ENCODE measurements at regions not wholly inside any gene's neighbourhood (a gene's known extent, or its start where the extent isn't known, plus 50 kb on each side); places are given as distances from the start of the nearest gene placed in this dataset.
"Not testable (repeated sequence)": the region's sequence is repeated elsewhere in the genome, so short reads cannot be mapped to it uniquely, and the experiment has no call there.

DNA sequence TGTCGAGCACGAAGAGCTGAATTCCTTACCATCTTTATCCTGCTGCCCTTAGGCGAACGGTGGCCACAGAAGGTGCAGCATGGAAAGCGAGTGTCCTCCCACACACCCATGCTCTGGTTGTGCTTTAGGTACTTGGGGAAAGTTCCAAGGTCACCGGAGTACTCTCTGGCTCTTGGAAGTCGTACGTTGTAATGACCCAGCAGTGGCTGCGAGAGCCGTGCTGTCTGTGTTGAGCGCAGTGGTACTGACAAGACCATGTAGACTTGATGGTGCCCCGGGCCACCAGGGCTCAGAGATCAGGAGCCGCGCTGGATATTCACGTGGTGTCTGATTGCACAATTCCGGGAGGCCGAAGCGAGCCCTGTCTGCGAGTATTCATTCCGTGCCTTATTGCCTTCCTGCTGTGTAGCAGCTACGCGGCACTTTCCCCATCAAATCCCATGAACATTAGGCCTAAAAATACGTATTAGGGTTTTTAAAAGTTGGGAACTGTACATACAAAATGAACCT lies 222.0 kb downstream of the ZNF516 start:
- Mint-ChIP-seq H3K4me3 (ENCODE audit: unreplicated experiment) (no peak overlapping the region), H3K36me3 (ENCODE audit: insufficient read depth, unreplicated experiment) (no peaks in the 10 kb centered on the region), H3K27me3 (ENCODE audit: insufficient read depth, unreplicated experiment) (no peaks in the 10 kb centered on the region), H3K9me3 (ENCODE audit: unreplicated experiment) (no peaks in the 10 kb centered on the region), H3K4me1 (ENCODE audit: insufficient read depth, unreplicated experiment) (peaks cover 5% of the 10 kb centered on the region), H3K27ac (ENCODE audit: low read depth, unreplicated experiment) (no peak overlapping the region)
- no peak for DNase-seq (ENCODE audit: unreplicated experiment)
- BruUV-seq (replicated peaks): no TSS peak
- intact Hi-C loops (cut with micrococcal nuclease): no loop called here
- ChIA-PET POLR2A (no interaction called here), CTCF (interaction anchor here (0.7 kb wide), 1 partner anchor 29 kb away, joined by 4 read pairs; no protein-coding TSS in a partner anchor)
- TF ChIP-seq, protein P1, sequence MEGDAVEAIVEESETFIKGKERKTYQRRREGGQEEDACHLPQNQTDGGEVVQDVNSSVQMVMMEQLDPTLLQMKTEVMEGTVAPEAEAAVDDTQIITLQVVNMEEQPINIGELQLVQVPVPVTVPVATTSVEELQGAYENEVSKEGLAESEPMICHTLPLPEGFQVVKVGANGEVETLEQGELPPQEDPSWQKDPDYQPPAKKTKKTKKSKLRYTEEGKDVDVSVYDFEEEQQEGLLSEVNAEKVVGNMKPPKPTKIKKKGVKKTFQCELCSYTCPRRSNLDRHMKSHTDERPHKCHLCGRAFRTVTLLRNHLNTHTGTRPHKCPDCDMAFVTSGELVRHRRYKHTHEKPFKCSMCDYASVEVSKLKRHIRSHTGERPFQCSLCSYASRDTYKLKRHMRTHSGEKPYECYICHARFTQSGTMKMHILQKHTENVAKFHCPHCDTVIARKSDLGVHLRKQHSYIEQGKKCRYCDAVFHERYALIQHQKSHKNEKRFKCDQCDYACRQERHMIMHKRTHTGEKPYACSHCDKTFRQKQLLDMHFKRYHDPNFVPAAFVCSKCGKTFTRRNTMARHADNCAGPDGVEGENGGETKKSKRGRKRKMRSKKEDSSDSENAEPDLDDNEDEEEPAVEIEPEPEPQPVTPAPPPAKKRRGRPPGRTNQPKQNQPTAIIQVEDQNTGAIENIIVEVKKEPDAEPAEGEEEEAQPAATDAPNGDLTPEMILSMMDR (IDR thresholded peaks at IDR 0.05; ENCODE audit: unreplicated experiment): no peak

DNA sequence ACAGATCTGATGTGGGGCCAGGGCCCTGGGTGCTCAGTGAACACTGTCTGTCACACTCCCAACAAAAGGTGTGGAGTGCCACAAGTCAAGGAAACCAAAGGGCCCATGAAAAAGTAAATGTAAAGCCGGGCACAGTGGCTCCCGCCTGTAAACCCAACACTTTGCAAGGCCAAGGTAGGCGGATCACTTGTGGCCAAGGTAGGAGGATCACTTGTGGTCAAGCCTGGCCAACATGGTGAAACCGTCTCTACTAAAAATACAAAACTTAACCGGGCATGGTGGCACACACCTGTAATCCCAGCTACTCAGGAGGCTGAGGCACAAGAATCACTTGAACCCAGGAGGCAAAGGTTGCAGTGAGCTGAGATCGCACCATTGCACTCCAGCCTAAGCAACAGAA lies 227.6 kb downstream of the ZNF516 start:
- H3K36me3 Mint-ChIP-seq (ENCODE audit: insufficient read depth, unreplicated experiment); H3K27ac Mint-ChIP-seq (ENCODE audit: low read depth, unreplicated experiment); H3K27me3 Mint-ChIP-seq (ENCODE audit: insufficient read depth, unreplicated experiment); H3K9me3 Mint-ChIP-seq (ENCODE audit: unreplicated experiment); DNase-seq (ENCODE audit: unreplicated experiment); BruUV-seq (replicated peaks); H3K4me1 Mint-ChIP-seq (ENCODE audit: insufficient read depth, unreplicated experiment); POLR2A ChIA-PET; H3K4me3 Mint-ChIP-seq (ENCODE audit: unreplicated experiment); intact Hi-C loops (cut with micrococcal nuclease): not testable (repeated sequence)
- CTCF ChIA-PET: interaction anchor here (0.9 kb wide), 1 partner anchor 10 kb away, joined by 4 read pairs; no protein-coding TSS in a partner anchor

DNA sequence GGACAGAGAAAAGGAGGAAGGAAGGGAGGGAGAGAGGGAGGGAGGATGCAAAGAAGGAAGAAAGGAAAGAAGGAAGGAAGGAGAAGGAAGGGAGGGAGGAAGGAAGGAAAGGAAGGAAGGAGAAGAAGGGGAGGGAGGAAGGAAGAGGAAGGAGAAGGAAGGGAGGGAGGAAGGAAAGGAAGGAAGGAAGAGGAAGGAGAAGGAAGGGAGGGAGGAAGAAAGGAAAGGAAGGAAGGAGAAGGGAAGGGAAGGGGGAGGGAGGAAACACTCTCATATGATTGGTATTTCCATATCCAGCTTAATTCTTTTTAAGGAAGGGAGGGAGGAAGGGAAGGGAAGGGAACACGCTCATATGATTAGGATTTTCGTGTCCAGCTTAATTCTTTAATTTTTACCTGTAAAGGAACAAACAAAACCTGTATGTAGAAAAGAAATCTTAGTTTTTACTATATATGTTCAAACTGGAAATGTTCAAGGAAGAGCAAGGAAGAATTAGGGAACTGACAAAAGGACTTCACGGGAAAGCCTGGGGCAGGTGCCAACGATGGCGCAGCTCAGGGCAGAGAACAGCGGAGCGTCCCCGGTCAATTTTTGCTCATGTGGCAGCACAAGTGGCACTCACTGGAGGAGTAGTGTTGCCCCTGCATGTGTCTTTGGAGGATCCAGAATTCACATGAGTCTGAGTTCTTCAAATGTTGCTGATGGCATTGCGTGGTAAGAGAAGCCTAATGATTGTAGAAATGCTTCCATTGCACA lies 228.6 kb downstream of the ZNF516 start:
- Mint-ChIP-seq H3K9me3 (ENCODE audit: unreplicated experiment) (no peaks in the 10 kb centered on the region), H3K36me3 (ENCODE audit: insufficient read depth, unreplicated experiment) (no peaks in the 10 kb centered on the region), H3K4me3 (ENCODE audit: unreplicated experiment) (no peak overlapping the region), H3K27ac (ENCODE audit: low read depth, unreplicated experiment) (no peak overlapping the region), H3K27me3 (ENCODE audit: insufficient read depth, unreplicated experiment) (no peaks in the 10 kb centered on the region), H3K4me1 (ENCODE audit: insufficient read depth, unreplicated experiment) (no peaks in the 10 kb centered on the region)
- POLR2A ChIA-PET: no interaction called here
- TF ChIP-seq, protein P1 (IDR thresholded peaks at IDR 0.05; ENCODE audit: unreplicated experiment): no peak
- no TSS peak for BruUV-seq (replicated peaks)
- intact Hi-C loops (cut with micrococcal nuclease): no loop called here
- DNase-seq (ENCODE audit: unreplicated experiment): no peak
- CTCF ChIA-PET: interaction anchor here (0.7 kb wide), 1 partner anchor 81 kb away, joined by 3 read pairs; no protein-coding TSS in a partner anchor

DNA sequence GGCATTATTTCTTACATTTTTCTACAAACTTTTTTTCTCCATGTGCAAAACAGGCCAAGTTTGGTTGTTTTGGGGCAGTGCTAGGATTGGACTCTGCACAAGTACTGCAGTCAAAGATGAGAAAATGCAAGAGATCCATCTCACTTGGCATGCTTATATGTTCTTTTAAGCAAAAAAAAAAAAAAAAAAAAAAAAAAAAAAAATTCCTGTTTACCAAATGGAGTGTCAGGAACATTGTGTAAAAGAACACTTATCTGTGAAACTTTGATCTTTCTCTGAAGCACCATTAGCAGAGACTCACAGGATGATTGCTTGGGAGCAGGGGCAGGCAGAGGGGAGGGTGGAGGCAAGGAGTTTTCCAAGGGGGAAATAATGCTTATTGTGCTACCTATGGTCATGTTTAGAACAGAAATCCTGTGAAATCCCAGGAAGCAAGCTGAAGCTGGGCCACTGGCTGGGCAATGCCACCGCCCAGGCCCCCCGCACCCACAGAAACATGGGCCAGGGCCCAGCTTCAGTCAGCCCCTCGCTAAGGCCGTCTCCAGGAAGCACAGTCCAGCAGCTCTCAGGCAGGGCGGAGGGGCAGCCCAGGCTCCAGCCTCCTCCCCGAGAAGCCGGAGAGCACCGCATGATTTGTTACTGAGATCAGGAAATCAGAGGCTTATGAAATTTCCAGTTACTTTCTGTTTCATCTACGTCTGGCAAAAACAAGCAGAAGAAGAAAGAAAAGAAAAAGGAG lies 229.4 kb downstream of the ZNF516 start:
- intact Hi-C loops (cut with micrococcal nuclease): no loop called here

More for the DNA sequence above, 229.4 kb downstream of the ZNF516 start:
- no TSS peak for BruUV-seq (replicated peaks)
- Mint-ChIP-seq H3K4me3 (ENCODE audit: unreplicated experiment) (no peak overlapping the region), H3K27ac (ENCODE audit: low read depth, unreplicated experiment) (no peak overlapping the region), H3K4me1 (ENCODE audit: insufficient read depth, unreplicated experiment) (no peaks in the 10 kb centered on the region), H3K27me3 (ENCODE audit: insufficient read depth, unreplicated experiment) (no peaks in the 10 kb centered on the region), H3K36me3 (ENCODE audit: insufficient read depth, unreplicated experiment) (no peaks in the 10 kb centered on the region), H3K9me3 (ENCODE audit: unreplicated experiment) (no peaks in the 10 kb centered on the region)
- ChIA-PET CTCF (interaction anchor here (0.6 to 0.7 kb wide), 3 partner anchors 62 to 1658 kb away, joined by 3 to 6 read pairs (median 4); no protein-coding TSS in a partner anchor), POLR2A (interaction anchor here (0.6 to 0.7 kb wide), 2 partner anchors 45 to 208 kb away, joined by 3 read pairs; no protein-coding TSS in a partner anchor)
- TF ChIP-seq, protein P1 (IDR thresholded peaks at IDR 0.05; ENCODE audit: unreplicated experiment): no peak
- DNase-seq (ENCODE audit: unreplicated experiment): no peak

All from MCF 10A (cell line).